OCI-M1 (cell line): ENCODE measurements at regions not wholly inside any gene's neighbourhood (a gene's known extent, or its start where the extent isn't known, plus 50 kb on each side); places are given as distances from the start of the nearest gene placed in this dataset.

Experiments
- DNase-seq: peaks from one replicate; lab custom pipeline; 2025; lab: John Stamatoyannopoulos, UW

- DNase-seq = no peak
Observed at GRCh38 chr13:57443494-57443893, 188.1 kb upstream of the PCDH17 start.

DNA sequence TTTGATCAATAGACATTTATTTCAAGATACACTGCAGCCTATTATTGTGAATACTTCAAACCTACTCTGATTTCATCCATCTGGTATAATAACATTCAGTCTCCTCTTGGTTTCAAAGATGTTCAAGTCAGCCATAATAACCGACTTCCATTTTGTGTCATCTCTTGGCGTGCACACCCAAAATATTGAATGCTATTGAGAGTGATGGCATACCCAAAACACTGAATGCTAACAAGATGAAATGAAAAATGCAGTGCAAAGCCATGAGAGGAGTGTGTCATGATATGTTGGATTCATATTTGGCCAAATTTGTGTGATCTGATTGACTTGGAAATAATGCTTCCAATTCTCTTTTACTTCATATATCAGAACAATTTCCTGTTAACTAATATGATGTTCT is 181.2 kb upstream of the PCDH17 start:
- no peak for DNase-seq

- DNase-seq = no peak
Observed at GRCh38 chr13:57452228-57452627, 179.3 kb upstream of the PCDH17 start.

- DNase-seq = peak; percentile 58
Observed at GRCh38 chr13:57470491-57470890, 161.1 kb upstream of the PCDH17 start.

DNA sequence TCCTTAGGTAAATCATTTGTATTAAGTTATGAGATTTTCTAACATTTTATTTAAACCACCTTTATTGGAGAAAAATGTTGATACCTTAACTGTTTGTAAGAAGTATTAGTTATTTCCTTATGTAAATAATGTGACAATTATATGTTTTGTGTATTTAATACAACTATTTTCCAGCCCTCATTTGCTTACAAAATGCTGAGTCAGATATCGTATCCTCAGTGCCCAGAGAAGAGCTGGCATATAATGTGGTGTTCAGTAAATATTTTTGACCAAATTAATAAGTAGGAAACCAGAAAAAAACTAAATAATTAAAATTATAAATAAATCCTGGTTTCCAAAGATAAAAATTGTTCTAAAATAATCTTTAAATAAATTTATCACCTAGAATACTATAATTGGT is 140.2 kb upstream of the PCDH17 start:
- no peak for DNase-seq

- no peak for DNase-seq
Observed at GRCh38 chr13:57507752-57508463, 123.6 kb upstream of the PCDH17 start.

DNA sequence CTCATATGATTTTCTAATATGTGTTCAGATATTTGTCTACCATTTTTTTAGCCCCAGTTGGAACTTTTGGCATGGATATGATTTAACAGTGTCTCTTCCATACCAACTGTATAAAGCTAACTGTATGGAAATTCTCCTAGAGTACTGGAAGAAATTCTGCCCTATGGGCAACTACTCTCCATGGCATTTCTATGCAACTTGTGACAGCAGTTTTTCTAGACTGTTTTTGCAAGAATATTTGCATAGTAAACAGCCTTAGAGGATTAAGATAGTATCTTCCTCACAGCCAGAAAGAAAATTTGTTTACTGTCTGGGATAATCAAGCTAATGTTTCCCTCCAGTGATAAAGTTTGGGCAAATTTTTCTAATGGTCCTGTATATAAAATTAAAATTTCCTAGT is 119.9 kb upstream of the PCDH17 start:
- no peak for DNase-seq

GRCh38 chr13:57527114-57527735 is 104.3 kb upstream of the PCDH17 start:
- peak; percentile 30 for DNase-seq

DNA sequence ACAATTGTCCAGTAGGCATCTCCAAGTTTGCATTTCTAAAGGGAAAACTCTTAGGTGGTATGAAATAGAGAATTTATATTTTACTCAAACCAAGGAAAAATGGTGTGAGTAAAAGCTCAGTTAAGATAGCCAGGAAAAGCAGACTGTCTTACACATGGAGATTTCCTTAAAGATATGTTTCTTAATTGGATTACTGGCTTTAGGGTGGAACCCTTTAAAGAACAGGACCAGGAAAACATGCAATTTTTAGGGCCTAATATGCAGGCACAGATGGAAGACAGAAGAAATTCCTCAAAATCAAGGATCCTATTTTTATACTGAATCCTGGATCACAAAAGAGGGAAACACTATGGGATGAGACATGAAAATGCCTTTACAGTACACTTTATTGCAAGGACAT is 100.3 kb upstream of the PCDH17 start:
- DNase-seq = no peak

DNA sequence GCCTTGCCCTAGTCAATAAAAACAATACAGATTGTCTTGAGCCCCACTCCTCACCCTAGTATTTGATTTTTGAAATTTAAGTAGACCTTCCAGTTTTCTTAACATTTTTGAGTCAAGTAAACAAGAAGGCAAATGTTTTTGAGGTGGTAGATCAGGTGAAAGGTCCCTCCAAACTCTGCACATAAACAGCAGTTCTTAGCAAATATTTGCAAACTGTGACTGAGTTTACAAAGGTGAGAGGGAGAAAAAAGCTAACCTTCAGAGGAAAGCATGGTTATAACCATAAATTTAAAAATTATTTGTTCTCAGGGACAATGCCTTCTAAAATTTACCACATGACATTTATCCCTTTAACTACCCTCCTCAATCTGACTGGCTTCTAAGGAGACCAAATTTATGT is 84.6 kb upstream of the PCDH17 start:
- no peak for DNase-seq

- no peak for DNase-seq
Observed at GRCh38 chr13:57552437-57552836, 79.1 kb upstream of the PCDH17 start.

DNA sequence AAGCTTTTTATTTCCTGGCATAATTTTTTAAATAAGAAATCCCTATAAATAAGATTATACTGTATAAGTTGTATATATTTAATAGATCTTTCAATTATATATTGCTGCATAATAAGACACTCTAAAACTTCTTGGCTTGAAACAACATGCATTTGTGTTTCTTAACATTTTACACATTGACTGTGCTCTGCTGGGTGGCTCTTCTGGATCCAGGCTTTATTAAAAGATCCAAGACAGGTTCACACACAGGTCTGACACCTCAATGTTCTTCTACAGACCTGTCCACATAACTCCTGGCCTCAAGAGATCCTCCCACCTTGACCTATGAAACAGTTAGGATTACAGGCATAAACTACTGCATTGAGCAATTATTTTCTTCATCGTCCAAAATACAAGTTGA is 77.6 kb upstream of the PCDH17 start:
- no peak for DNase-seq

DNA sequence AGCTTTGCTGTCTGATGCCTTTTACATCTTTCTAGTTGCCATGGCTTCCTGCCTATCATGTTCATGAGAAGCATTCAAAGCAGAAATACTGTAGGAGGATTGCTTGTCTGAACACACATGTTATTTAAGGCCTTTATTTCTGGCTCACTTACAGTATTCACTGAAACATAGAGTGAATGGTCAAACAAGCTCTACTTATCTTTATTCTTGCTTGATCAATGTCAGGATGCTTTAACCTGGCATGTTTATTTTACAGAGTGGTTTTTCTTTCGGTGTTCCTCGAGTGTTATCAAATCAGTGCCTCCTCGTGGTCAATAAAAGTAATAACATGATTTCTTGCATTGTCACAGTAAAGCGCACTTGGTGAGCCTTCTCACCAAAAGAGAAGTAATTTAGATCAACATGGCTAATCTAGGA is 73.5 kb upstream of the PCDH17 start:
- DNase-seq = peak; percentile 81

GRCh38 chr13:57568865-57569264 is 62.7 kb upstream of the PCDH17 start:
- no peak for DNase-seq

- DNase-seq = no peak
Observed at GRCh38 chr13:57569986-57570385, 61.6 kb upstream of the PCDH17 start.
